ENCODE measurements at regions not wholly inside any gene's neighbourhood (a gene's known extent, or its start where the extent isn't known, plus 50 kb on each side); places are given as distances from the start of the nearest gene placed in this dataset.

- DNase-seq (ENCODE audit: low spot score): no peak
Observed at GRCh38 chr2:105451571-105452166, 52.8 kb upstream of the FHL2 start.

- DNase-seq (ENCODE audit: low spot score): no peak
Observed at GRCh38 chr2:105450471-105450870, 51.6 kb upstream of the FHL2 start.

DNA sequence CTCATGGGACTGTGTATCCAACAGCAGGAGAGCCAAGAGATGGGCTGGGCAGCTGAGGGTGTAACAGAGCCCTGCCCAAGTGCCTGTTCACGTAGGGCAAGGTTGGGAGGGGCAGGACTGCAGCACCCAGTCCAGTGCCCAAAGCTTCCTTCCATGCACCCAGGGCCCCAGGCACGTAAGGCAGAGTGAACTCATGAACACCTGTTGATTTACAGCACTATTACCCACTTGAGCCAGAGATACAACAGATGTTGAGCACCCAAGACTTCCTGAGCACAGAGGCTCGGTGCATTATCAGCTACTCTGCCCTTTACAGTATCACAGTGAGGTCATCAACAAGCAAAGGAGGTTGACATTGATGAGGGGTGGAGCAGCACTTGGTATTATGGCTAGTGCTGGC, 50.2 kb upstream of the FHL2 start:
- no peak for DNase-seq (ENCODE audit: low spot score)
